GM12878 (cell line): ENCODE measurements at regions not wholly inside any gene's neighbourhood (a gene's known extent, or its start where the extent isn't known, plus 50 kb on each side); places are given as distances from the start of the nearest gene placed in this dataset.
"Not testable (repeated sequence)": the region's sequence is repeated elsewhere in the genome, so short reads cannot be mapped to it uniquely, and the experiment has no call there.

Experiments used
- ATAC-seq: fragments of 200-7000 bp; cut with Tn5 transposase; 3 replicates; pipeline ENCODE4 v1.9.1; 2020; ENCODE audit warnings: mild to moderate bottlenecking, moderate library complexity
- BruUV-seq: library from RNA; stranded (reverse); fragments of 400-500 nt; replicated peaks from 2 replicates; lab custom pipeline; 2021; lab: Mats Ljungman, UMichigan
- CTCF ChIA-PET: fragments of 300-600 bp; sonication (Branson Sonifier 250); formaldehyde crosslinking; extraction: SDS; loops from one replicate; lab custom pipeline; 2021; ENCODE audit warnings: inconsistent platforms; lab: Yijun Ruan, JAX
- POLR2A ChIA-PET: fragments of 350-600 bp; formaldehyde crosslinking; extraction: SDS; loops from one replicate; lab custom pipeline; 2021; ENCODE audit warnings: inconsistent platforms; lab: Charles Lee
- RAD21 ChIA-PET: fragments of 300-600 bp; sonication (Branson Sonifier 250); formaldehyde crosslinking; loops from one replicate; lab custom pipeline; 2023; ENCODE audit warnings: antibody characterized with exemption; ENCODE audit not compliant: unreplicated experiment; lab: Charles Lee
- SMC1A ChIA-PET: fragments of 300-600 bp; sonication (Branson Sonifier 250); formaldehyde crosslinking; loops from one replicate; lab custom pipeline; 2023; ENCODE audit not compliant: unreplicated experiment, uncharacterized antibody; lab: Charles Lee
- DNase-seq: peaks from one replicate; pipeline ENCODE4 v3.0.0-alpha.2; 2011; ENCODE audit warnings: low read depth, low spot score
- FAIRE-seq: peaks from 3 replicates; lab custom pipeline; 2011; peaks lifted over from hg19 to GRCh38; lab: Jason Lieb, UNC
- H2AFZ ChIP-seq: 2 replicates; pipeline ENCODE4 v1.6.0; 2011; ENCODE audit warnings: low read depth, low read length, control low read depth; ENCODE audit not compliant: control insufficient read depth
- H3K27ac ChIP-seq: 2 replicates; pipeline ENCODE4 v1.5.1; 2011; ENCODE audit warnings: control low read depth; ENCODE audit not compliant: control insufficient read depth, insufficient read depth
- H3K27me3 ChIP-seq, 2 experiments: replicated peaks in 1 of 2; 2 replicates each; pipeline versions ENCODE4 v1.6.0 to v1.6.1; 2011; ENCODE audit warnings: low read length in 1 of 2; ENCODE audit not compliant: control insufficient read depth in 2 of 2, insufficient read depth in 2 of 2
- H3K36me3 ChIP-seq, 2 experiments: 2 replicates each; pipeline ENCODE4 v1.5.1; 2011; ENCODE audit warnings: low read length in 1 of 2; ENCODE audit not compliant: control insufficient read depth in 2 of 2, insufficient read depth in 2 of 2
- H3K4me1 ChIP-seq: 2 replicates; pipeline ENCODE4 v1.6.1; 2011; ENCODE audit warnings: mild to moderate bottlenecking, low read length, moderate library complexity, mixed read lengths; ENCODE audit not compliant: control insufficient read depth, insufficient read depth
- H3K4me2 ChIP-seq: 2 replicates; pipeline ENCODE4 v1.6.0; 2011; ENCODE audit warnings: control low read depth; ENCODE audit not compliant: control insufficient read depth, insufficient read depth
- H3K4me3 ChIP-seq: fragments of 200-600 bp; sonication (generic); 2 replicates; pipeline ENCODE4 v1.5.1; 2016
- H3K79me2 ChIP-seq: 2 replicates; pipeline ENCODE4 v1.6.0; 2011; ENCODE audit warnings: low read length; ENCODE audit not compliant: control insufficient read depth, insufficient read depth
- H3K9ac ChIP-seq: 2 replicates; pipeline ENCODE4 v1.8.0; 2011; ENCODE audit warnings: low read length, control low read depth, mixed read lengths; ENCODE audit not compliant: control insufficient read depth, insufficient read depth
- H3K9me3 ChIP-seq: replicated peaks from 3 replicates; pipeline ENCODE4 v1.5.1; 2011; ENCODE audit warnings: mild to moderate bottlenecking, low read length; ENCODE audit not compliant: control insufficient read depth, insufficient read depth
- H4K20me1 ChIP-seq: 2 replicates; pipeline ENCODE4 v1.6.0; 2011; ENCODE audit not compliant: control insufficient read depth, insufficient read depth
- CHD4 ChIP-seq: fragments of 200-600 bp; sonication (generic); IDR thresholded peaks from 2 replicates; pipeline ENCODE4 v1.6.1; 2016; ENCODE audit warnings: mild to moderate bottlenecking
- ZBED1 ChIP-seq: IDR thresholded peaks from 2 replicates; pipeline ENCODE4 v1.6.1; 2016; ENCODE audit warnings: borderline replicate concordance
- WGBS: methylation state at CpG from one replicate; pipeline ENCODE4 v1.1.6; 2016; ENCODE audit warnings: low lambda C conversion rate; ENCODE audit not compliant: insufficient replicate concordance, insufficient coverage; ENCODE audit errors: missing lambda C conversion rate; 5-methylcytosine and 5-hydroxymethylcytosine counted together
- in situ Hi-C: fragments of 300-500 bp; cut with MboI; formaldehyde crosslinking; loops from 9 replicates; pipeline ENCODE4 v1.14.3; 2018; ENCODE audit warnings: mixed read lengths
- intact Hi-C: fragments of 100-400 bp; cut with micrococcal nuclease; formaldehyde crosslinking; loops from one replicate; pipeline ENCODE4 v1.14.2; 2022; ENCODE audit not compliant: unreplicated experiment

DNA sequence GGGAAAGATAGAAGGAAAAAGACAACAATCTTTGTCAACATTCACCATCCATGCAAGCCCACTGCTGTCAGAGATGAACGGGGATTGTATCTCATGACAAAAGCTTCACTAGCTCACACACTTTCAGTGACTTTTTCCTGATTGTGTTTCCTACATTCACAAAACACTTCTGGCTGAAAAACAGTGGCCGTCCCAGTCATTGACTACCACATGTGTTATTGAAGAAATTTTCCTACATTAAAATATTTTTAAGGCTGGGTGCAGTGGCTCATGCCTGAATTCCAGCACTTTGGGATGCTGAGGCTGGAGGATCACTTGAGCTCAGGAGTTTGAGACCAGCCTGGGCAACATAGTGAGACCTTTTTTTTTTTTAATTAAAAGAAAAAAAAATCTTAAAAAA, 90.9 kb downstream of the MOGAT1 start:
- H3K36me3 ChIP-seq = no peaks in the 10 kb centered on the region
- BruUV-seq = no TSS peak
- no peaks in the 10 kb centered on the region for H4K20me1 ChIP-seq
- H3K4me3 ChIP-seq = no peak overlapping the region
- no peaks in the 10 kb centered on the region for H3K79me2 ChIP-seq
- RAD21 ChIA-PET = no interaction called here
- ATAC-seq (no peak), FAIRE-seq (no peak), DNase-seq (no peak)
- no peaks in the 10 kb centered on the region for H3K9me3 ChIP-seq
- H3K27me3 ChIP-seq = no peaks in the 10 kb centered on the region
- SMC1A ChIA-PET = interaction anchor here (0.9 kb wide), 1 partner anchor 141 kb away, joined by 3 read pairs; no protein-coding TSS in a partner anchor
- intact Hi-C loops = no loop called here
- WGBS = 44% methylated on average over 2 of the region's 2 CpGs
- in situ Hi-C loops = no loop called here
- no peak overlapping the region for H2AFZ ChIP-seq
- CTCF ChIA-PET = interaction anchor here (0.8 to 2.2 kb wide), 3 partner anchors 53 to 179 kb away, joined by 3 to 5 read pairs (median 3); no protein-coding TSS in a partner anchor
- no peak overlapping the region for H3K9ac ChIP-seq
- no peaks in the 10 kb centered on the region for H3K4me1 ChIP-seq
- POLR2A ChIA-PET = no interaction called here
- H3K27ac ChIP-seq = no peak overlapping the region
- H3K4me2 ChIP-seq = no peak overlapping the region
- TF ChIP-seq ZBED1 = no peak
- no peak for TF ChIP-seq CHD4

DNA sequence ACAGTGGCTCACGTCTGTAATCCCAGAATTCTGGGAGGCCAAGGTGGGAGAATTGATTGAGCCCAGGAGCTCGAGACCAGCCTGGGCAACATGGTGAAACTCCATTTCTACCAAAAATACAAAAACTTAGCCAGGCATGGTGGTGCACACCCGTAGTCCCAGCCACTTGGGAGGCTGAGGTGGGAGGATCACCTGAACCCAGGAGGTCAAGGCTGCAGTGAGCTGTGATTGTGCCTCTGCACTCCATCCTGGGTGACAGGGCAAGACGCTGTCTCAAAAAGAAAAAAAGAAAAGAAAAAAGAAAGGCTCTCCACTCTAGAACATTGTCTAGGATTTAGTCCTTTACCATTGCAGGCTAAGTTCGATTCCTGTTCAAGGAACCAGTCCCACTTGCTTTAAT, 94.4 kb downstream of the MOGAT1 start:
- H3K27ac ChIP-seq, H3K36me3 ChIP-seq, FAIRE-seq, H3K79me2 ChIP-seq, DNase-seq, H3K9ac ChIP-seq, H4K20me1 ChIP-seq, POLR2A ChIA-PET, H3K4me1 ChIP-seq, H3K4me3 ChIP-seq, ATAC-seq, in situ Hi-C loops, BruUV-seq, intact Hi-C loops, RAD21 ChIA-PET, H3K27me3 ChIP-seq, H2AFZ ChIP-seq, H3K4me2 ChIP-seq, H3K9me3 ChIP-seq: not testable (repeated sequence)
- ChIA-PET SMC1A (interaction anchor here (1.1 kb wide), 1 partner anchor 11 kb away, joined by 3 read pairs; no protein-coding TSS in a partner anchor), CTCF (interaction anchor here (0.9 kb wide), 1 partner anchor 13 kb away, joined by 3 read pairs; no protein-coding TSS in a partner anchor)
- WGBS = 49% methylated on average over 5 of the region's 5 CpGs
